GM12878 (cell line): ENCODE measurements at regions not wholly inside any gene's neighbourhood (a gene's known extent, or its start where the extent isn't known, plus 50 kb on each side); places are given as distances from the start of the nearest gene placed in this dataset.

ENCODE experiments used
- ATAC-seq: fragments of 200-7000 bp; cut with Tn5 transposase; 3 replicates; pipeline ENCODE4 v1.9.1; 2020; ENCODE audit warnings: mild to moderate bottlenecking, moderate library complexity
- BruUV-seq: library from RNA; stranded (reverse); fragments of 400-500 nt; replicated peaks from 2 replicates; lab custom pipeline; 2021; lab: Mats Ljungman, UMichigan
- CTCF ChIA-PET: fragments of 300-600 bp; sonication (Branson Sonifier 250); formaldehyde crosslinking; extraction: SDS; loops from one replicate; lab custom pipeline; 2021; ENCODE audit warnings: inconsistent platforms; lab: Yijun Ruan, JAX
- POLR2A ChIA-PET: fragments of 350-600 bp; formaldehyde crosslinking; extraction: SDS; loops from one replicate; lab custom pipeline; 2021; ENCODE audit warnings: inconsistent platforms; lab: Charles Lee
- RAD21 ChIA-PET: fragments of 300-600 bp; sonication (Branson Sonifier 250); formaldehyde crosslinking; loops from one replicate; lab custom pipeline; 2023; ENCODE audit warnings: antibody characterized with exemption; ENCODE audit not compliant: unreplicated experiment; lab: Charles Lee
- SMC1A ChIA-PET: fragments of 300-600 bp; sonication (Branson Sonifier 250); formaldehyde crosslinking; loops from one replicate; lab custom pipeline; 2023; ENCODE audit not compliant: unreplicated experiment, uncharacterized antibody; lab: Charles Lee
- DNase-seq: peaks from one replicate; pipeline ENCODE4 v3.0.0-alpha.2; 2011; ENCODE audit warnings: low read depth, low spot score
- FAIRE-seq: peaks from 3 replicates; lab custom pipeline; 2011; peaks lifted over from hg19 to GRCh38; lab: Jason Lieb, UNC
- H2AFZ ChIP-seq: 2 replicates; pipeline ENCODE4 v1.6.0; 2011; ENCODE audit warnings: low read depth, low read length, control low read depth; ENCODE audit not compliant: control insufficient read depth
- H3K27ac ChIP-seq: 2 replicates; pipeline ENCODE4 v1.5.1; 2011; ENCODE audit warnings: control low read depth; ENCODE audit not compliant: control insufficient read depth, insufficient read depth
- H3K27me3 ChIP-seq, 2 experiments: replicated peaks in 1 of 2; 2 replicates each; pipeline versions ENCODE4 v1.6.0 to v1.6.1; 2011; ENCODE audit warnings: low read length in 1 of 2; ENCODE audit not compliant: control insufficient read depth in 2 of 2, insufficient read depth in 2 of 2
- H3K36me3 ChIP-seq, 2 experiments: 2 replicates each; pipeline ENCODE4 v1.5.1; 2011; ENCODE audit warnings: low read length in 1 of 2; ENCODE audit not compliant: control insufficient read depth in 2 of 2, insufficient read depth in 2 of 2
- H3K4me1 ChIP-seq: 2 replicates; pipeline ENCODE4 v1.6.1; 2011; ENCODE audit warnings: mild to moderate bottlenecking, low read length, moderate library complexity, mixed read lengths; ENCODE audit not compliant: control insufficient read depth, insufficient read depth
- H3K4me2 ChIP-seq: 2 replicates; pipeline ENCODE4 v1.6.0; 2011; ENCODE audit warnings: control low read depth; ENCODE audit not compliant: control insufficient read depth, insufficient read depth
- H3K4me3 ChIP-seq: fragments of 200-600 bp; sonication (generic); 2 replicates; pipeline ENCODE4 v1.5.1; 2016
- H3K79me2 ChIP-seq: 2 replicates; pipeline ENCODE4 v1.6.0; 2011; ENCODE audit warnings: low read length; ENCODE audit not compliant: control insufficient read depth, insufficient read depth
- H3K9ac ChIP-seq: 2 replicates; pipeline ENCODE4 v1.8.0; 2011; ENCODE audit warnings: low read length, control low read depth, mixed read lengths; ENCODE audit not compliant: control insufficient read depth, insufficient read depth
- H3K9me3 ChIP-seq: replicated peaks from 3 replicates; pipeline ENCODE4 v1.5.1; 2011; ENCODE audit warnings: mild to moderate bottlenecking, low read length; ENCODE audit not compliant: control insufficient read depth, insufficient read depth
- H4K20me1 ChIP-seq: 2 replicates; pipeline ENCODE4 v1.6.0; 2011; ENCODE audit not compliant: control insufficient read depth, insufficient read depth
- EZH2 ChIP-seq: IDR thresholded peaks from 2 replicates; pipeline ENCODE4 v1.6.1; 2012; ENCODE audit warnings: low read depth, mild to moderate bottlenecking, control low read depth, inconsistent platforms, low read length, borderline replicate concordance; ENCODE audit not compliant: control insufficient read depth
- FOXK2 ChIP-seq: fragments of 450-650 bp; IDR thresholded peaks from 2 replicates; pipeline ENCODE4 v1.6.1; 2017; ENCODE audit warnings: mild to moderate bottlenecking, moderate library complexity
- HCFC1 ChIP-seq: fragments of 150-350 bp; IDR thresholded peaks from 2 replicates; pipeline ENCODE4 v1.6.1; 2014; ENCODE audit warnings: low read length
- MTA3 ChIP-seq: IDR thresholded peaks from 2 replicates; pipeline ENCODE4 v1.6.1; 2012; ENCODE audit warnings: low read length, inconsistent platforms, borderline replicate concordance
- POU2F2 ChIP-seq: IDR thresholded peaks from 3 replicates; pipeline ENCODE4 v1.6.1; 2011; ENCODE audit warnings: low read depth, mild to moderate bottlenecking, low read length, borderline replicate concordance
- RFX5 ChIP-seq: IDR thresholded peaks from 2 replicates; pipeline ENCODE4 v1.6.1; 2011; ENCODE audit warnings: low read depth, low read length, improper control_type of control experiment
- SRF ChIP-seq, 2 experiments: IDR thresholded peaks; 2 replicates each; pipeline ENCODE4 v1.6.1; 2011; ENCODE audit warnings: low read depth in 2 of 2, low read length in 2 of 2, mild to moderate bottlenecking in 1 of 2, moderate library complexity in 1 of 2
- STAT3 ChIP-seq: IDR thresholded peaks from 2 replicates; pipeline ENCODE4 v1.6.1; 2011; ENCODE audit warnings: low read depth, low read length, improper control_type of control experiment
- TAF1 ChIP-seq: IDR thresholded peaks from 2 replicates; pipeline ENCODE4 v1.6.1; 2011; ENCODE audit warnings: mild to moderate bottlenecking, low read depth, low read length, borderline replicate concordance
- TBL1XR1 ChIP-seq: IDR thresholded peaks from 2 replicates; pipeline ENCODE4 v1.6.1; 2012; ENCODE audit warnings: low read depth, low read length, improper control_type of control experiment
- WGBS: methylation state at CpG from one replicate; pipeline ENCODE4 v1.1.6; 2016; ENCODE audit warnings: low lambda C conversion rate; ENCODE audit not compliant: insufficient replicate concordance, insufficient coverage; ENCODE audit errors: missing lambda C conversion rate; 5-methylcytosine and 5-hydroxymethylcytosine counted together
- in situ Hi-C: fragments of 300-500 bp; cut with MboI; formaldehyde crosslinking; loops from 9 replicates; pipeline ENCODE4 v1.14.3; 2018; ENCODE audit warnings: mixed read lengths
- intact Hi-C: fragments of 100-400 bp; cut with micrococcal nuclease; formaldehyde crosslinking; loops from one replicate; pipeline ENCODE4 v1.14.2; 2022; ENCODE audit not compliant: unreplicated experiment
- TF ChIP-seq, protein P1 (sequence below), 3 experiments: IDR thresholded peaks in 2 of 3; conservative IDR thresholded peaks in 1 of 3; 2 replicates each; pipeline ENCODE4 v1.5.1; 2011; ENCODE audit warnings: low read depth in 3 of 3, low read length in 3 of 3, mild to moderate bottlenecking in 3 of 3, control low read depth in 2 of 3, moderate library complexity in 2 of 3, inconsistent platforms in 1 of 3, mixed read lengths in 1 of 3; ENCODE audit not compliant: control insufficient read depth in 2 of 3, insufficient read depth in 1 of 3; ENCODE audit errors: extremely low read depth in 1 of 3
- TF ChIP-seq, protein P2 (sequence below): fragments of 150-350 bp; IDR thresholded peaks from 2 replicates; pipeline ENCODE4 v1.6.1; 2016; ENCODE audit warnings: low read depth, low read length
- TF ChIP-seq, protein P3 (sequence below): fragments of 450-650 bp; IDR thresholded peaks from 2 replicates; pipeline ENCODE4 v1.6.1; 2016; ENCODE audit warnings: mild to moderate bottlenecking
- TF ChIP-seq, protein P4 (sequence below): fragments of 450-650 bp; IDR thresholded peaks from 2 replicates; pipeline ENCODE4 v1.6.1; 2016; ENCODE audit warnings: mild to moderate bottlenecking
- TF ChIP-seq, protein P5 (sequence below): IDR thresholded peaks from 2 replicates; pipeline ENCODE4 v1.6.1; 2011; ENCODE audit warnings: mild to moderate bottlenecking, low read depth, low read length, moderate library complexity; ENCODE audit not compliant: insufficient replicate concordance

DNA sequence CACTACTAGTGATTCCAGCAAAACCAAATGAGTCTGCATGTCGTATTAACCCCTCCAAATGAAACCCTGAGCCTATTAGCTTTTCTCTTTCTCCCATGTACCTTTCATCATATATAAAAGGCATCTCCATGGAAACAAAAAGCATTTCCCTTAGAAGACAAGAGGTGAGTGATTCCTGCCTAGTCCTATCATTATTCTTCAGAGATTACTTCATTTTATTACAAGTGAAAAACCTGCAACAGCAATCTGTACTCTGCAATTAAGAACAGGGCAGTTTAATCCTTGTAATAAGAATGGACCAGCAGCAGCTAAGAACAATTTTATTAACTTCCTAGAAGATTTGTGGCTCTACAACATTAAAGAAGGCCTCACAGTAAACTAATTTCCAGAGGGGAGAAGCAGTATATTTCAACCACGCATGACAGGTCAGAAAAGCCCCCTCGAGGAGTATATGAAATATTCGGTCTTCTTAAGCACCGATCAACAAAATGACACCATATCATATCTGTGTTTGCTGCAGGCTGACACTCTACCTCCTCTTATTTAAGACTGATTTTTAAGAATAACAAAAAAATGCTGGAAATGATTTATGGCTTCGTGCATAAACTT is 132.3 kb upstream of the TFPI start:
- 4% methylated on average over 6 of the region's 6 CpGs for WGBS
- ChIA-PET RAD21 (no interaction called here), CTCF (no interaction called here), POLR2A (no interaction called here)
- H3K4me1 ChIP-seq = no peaks in the 10 kb centered on the region
- H3K36me3 ChIP-seq = no peaks in the 10 kb centered on the region
- DNase-seq = no peak
- in situ Hi-C loops = no loop called here
- no peak for ATAC-seq
- H3K79me2 ChIP-seq = no peaks in the 10 kb centered on the region
- TF ChIP-seq SRF (IDR thresholded peaks at IDR 0.05; ENCODE audit: low read depth in 2 of 2, low read length in 2 of 2) = no peak
- TF ChIP-seq STAT3 = no peak
- TF ChIP-seq, protein P1, sequence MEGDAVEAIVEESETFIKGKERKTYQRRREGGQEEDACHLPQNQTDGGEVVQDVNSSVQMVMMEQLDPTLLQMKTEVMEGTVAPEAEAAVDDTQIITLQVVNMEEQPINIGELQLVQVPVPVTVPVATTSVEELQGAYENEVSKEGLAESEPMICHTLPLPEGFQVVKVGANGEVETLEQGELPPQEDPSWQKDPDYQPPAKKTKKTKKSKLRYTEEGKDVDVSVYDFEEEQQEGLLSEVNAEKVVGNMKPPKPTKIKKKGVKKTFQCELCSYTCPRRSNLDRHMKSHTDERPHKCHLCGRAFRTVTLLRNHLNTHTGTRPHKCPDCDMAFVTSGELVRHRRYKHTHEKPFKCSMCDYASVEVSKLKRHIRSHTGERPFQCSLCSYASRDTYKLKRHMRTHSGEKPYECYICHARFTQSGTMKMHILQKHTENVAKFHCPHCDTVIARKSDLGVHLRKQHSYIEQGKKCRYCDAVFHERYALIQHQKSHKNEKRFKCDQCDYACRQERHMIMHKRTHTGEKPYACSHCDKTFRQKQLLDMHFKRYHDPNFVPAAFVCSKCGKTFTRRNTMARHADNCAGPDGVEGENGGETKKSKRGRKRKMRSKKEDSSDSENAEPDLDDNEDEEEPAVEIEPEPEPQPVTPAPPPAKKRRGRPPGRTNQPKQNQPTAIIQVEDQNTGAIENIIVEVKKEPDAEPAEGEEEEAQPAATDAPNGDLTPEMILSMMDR (IDR thresholded peaks at IDR 0.05 in 2 of 3, conservative IDR thresholded peaks at IDR 0.05 in 1 of 3; ENCODE audit: control insufficient read depth in 2 of 3, extremely low read depth in 1 of 3, insufficient read depth in 1 of 3, low read depth in 3 of 3, low read length in 3 of 3) = no peak
- no peak for TF ChIP-seq RFX5
- TF ChIP-seq, protein P2, sequence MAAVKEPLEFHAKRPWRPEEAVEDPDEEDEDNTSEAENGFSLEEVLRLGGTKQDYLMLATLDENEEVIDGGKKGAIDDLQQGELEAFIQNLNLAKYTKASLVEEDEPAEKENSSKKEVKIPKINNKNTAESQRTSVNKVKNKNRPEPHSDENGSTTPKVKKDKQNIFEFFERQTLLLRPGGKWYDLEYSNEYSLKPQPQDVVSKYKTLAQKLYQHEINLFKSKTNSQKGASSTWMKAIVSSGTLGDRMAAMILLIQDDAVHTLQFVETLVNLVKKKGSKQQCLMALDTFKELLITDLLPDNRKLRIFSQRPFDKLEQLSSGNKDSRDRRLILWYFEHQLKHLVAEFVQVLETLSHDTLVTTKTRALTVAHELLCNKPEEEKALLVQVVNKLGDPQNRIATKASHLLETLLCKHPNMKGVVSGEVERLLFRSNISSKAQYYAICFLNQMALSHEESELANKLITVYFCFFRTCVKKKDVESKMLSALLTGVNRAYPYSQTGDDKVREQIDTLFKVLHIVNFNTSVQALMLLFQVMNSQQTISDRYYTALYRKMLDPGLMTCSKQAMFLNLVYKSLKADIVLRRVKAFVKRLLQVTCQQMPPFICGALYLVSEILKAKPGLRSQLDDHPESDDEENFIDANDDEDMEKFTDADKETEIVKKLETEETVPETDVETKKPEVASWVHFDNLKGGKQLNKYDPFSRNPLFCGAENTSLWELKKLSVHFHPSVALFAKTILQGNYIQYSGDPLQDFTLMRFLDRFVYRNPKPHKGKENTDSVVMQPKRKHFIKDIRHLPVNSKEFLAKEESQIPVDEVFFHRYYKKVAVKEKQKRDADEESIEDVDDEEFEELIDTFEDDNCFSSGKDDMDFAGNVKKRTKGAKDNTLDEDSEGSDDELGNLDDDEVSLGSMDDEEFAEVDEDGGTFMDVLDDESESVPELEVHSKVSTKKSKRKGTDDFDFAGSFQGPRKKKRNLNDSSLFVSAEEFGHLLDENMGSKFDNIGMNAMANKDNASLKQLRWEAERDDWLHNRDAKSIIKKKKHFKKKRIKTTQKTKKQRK = no peak
- no peak for TF ChIP-seq EZH2
- TF ChIP-seq HCFC1 = no peak
- no peak for TF ChIP-seq TBL1XR1
- TF ChIP-seq, protein P3, sequence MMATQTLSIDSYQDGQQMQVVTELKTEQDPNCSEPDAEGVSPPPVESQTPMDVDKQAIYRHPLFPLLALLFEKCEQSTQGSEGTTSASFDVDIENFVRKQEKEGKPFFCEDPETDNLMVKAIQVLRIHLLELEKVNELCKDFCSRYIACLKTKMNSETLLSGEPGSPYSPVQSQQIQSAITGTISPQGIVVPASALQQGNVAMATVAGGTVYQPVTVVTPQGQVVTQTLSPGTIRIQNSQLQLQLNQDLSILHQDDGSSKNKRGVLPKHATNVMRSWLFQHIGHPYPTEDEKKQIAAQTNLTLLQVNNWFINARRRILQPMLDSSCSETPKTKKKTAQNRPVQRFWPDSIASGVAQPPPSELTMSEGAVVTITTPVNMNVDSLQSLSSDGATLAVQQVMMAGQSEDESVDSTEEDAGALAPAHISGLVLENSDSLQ = no peak
- TF ChIP-seq TAF1 = no peak
- TF ChIP-seq FOXK2 = no peak
- TF ChIP-seq MTA3 = no peak
- TF ChIP-seq POU2F2 = no peak
- TF ChIP-seq, protein P4, sequence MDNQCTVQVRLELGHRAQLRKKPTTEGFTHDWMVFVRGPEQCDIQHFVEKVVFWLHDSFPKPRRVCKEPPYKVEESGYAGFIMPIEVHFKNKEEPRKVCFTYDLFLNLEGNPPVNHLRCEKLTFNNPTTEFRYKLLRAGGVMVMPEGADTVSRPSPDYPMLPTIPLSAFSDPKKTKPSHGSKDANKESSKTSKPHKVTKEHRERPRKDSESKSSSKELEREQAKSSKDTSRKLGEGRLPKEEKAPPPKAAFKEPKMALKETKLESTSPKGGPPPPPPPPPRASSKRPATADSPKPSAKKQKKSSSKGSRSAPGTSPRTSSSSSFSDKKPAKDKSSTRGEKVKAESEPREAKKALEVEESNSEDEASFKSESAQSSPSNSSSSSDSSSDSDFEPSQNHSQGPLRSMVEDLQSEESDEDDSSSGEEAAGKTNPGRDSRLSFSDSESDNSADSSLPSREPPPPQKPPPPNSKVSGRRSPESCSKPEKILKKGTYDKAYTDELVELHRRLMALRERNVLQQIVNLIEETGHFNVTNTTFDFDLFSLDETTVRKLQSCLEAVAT = no peak
- TF ChIP-seq, protein P5, sequence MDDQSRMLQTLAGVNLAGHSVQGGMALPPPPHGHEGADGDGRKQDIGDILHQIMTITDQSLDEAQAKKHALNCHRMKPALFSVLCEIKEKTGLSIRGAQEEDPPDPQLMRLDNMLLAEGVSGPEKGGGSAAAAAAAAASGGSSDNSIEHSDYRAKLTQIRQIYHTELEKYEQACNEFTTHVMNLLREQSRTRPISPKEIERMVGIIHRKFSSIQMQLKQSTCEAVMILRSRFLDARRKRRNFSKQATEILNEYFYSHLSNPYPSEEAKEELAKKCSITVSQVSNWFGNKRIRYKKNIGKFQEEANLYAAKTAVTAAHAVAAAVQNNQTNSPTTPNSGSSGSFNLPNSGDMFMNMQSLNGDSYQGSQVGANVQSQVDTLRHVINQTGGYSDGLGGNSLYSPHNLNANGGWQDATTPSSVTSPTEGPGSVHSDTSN = no peak
- TF ChIP-seq, all 136 proteins: peak for 0
- FAIRE-seq = no peak
- no TSS peak for BruUV-seq
- Histone ChIP-seq H3K27me3 (no peaks in the 10 kb centered on the region), H2AFZ (no peak overlapping the region), H4K20me1 (no peaks in the 10 kb centered on the region), H3K9ac (no peak overlapping the region), H3K4me3 (no peak overlapping the region), H3K9me3 (no peaks in the 10 kb centered on the region), H3K27ac (no peak overlapping the region), H3K4me2 (no peak overlapping the region)
- SMC1A ChIA-PET = no interaction called here
- intact Hi-C loops = no loop called here
